Activated CD4-positive, CD25-positive, alpha-beta regulatory T cell treated with anti-CD3 and anti-CD28 coated beads, Interleukin-2, amount 50 U/mL, for 24 hours (primary cell): ENCODE measurements at regions not wholly inside any gene's neighbourhood (a gene's known extent, or its start where the extent isn't known, plus 50 kb on each side); places are given as distances from the start of the nearest gene placed in this dataset.

Experiments used
- ATAC-seq, 2 donors: fragments of 150-1000 bp; cut with Tn5 transposase; one replicate each; pipeline ENCODE4 v1.10.0; 2021; ENCODE audit warnings: mild to moderate bottlenecking in 1 of 2, moderate library complexity in 1 of 2

DNA sequence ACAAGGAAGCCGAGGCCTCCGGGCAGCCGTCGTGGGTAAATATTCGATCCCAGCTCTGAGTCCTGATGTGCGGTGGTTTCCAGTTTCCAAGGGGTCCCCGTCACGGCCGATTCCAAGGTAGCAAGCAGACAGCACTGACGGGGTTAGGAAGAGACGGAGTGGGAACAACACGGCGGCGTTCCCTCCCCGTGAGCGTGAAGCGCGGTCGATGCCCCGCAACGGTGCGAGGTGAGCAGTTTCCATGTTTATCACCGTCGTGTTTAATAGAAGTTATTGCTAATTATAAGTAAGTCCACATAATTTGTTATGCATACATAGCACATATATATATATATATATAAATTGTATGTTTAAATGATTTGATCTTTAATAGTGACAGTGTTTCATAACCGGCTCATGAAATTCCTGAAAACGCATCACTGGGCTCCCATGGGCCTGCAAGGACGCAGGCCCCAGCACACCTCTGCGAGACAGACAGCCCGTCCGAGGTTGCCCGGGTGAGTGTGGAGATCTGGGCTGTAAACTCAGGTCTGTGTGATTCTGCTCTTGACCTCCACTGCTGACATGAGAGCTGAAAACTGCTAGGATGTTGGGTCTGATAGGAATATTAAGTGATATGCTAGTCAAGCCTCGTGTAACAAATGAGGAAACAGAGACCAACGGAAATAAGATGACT, 243.5 kb upstream of the SALL3 start:
- no peak for ATAC-seq

DNA sequence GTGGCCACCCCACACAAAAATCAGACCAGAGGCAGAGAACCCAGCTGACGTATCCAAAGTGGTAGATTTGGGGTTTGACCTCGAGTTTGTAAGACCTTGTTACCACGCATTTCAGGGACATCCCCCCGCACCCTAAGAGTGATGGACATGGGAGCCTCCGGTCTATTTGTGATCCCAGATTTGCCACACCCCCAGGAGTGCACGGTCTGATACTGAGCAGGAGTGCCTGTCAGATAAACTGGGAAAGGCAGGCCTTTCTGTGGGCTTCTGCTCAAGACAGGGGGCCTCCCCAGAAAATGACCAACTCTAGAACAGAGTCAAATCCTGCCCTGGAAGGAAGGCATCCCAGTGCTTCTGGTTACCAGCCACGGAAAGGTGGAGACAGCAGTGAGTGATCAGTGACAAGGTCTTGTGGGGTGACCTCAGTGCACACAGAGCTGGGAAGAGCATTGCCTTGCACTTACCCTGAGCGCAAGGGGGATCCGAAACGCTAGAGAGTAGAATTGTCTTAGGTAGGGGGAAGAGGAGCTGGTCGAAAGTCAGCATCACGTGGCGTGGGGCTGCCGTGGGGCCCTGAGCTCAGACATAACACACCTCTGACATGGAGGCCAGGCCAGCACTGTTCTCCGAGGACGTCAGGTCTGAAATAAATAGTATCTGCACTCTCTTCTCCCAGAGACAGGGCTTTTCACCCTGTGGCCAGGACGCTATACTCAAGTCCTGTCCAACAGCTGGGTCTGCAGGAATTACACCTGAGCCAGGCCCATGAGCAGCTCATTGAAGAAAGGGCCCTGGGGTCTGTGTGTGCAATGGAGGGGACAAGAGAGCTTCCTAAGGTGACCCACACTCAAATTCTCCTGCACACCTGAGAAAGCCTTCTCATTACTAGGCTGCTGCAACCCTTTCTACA, 242.4 kb upstream of the SALL3 start:
- no peak for ATAC-seq

GRCh38 chr18:78738076-78738690, 241.4 kb upstream of the SALL3 start:
- ATAC-seq: no peak

- no peak for ATAC-seq
Measured at GRCh38 chr18:78739115-78739514, 240.5 kb upstream of the SALL3 start.

DNA sequence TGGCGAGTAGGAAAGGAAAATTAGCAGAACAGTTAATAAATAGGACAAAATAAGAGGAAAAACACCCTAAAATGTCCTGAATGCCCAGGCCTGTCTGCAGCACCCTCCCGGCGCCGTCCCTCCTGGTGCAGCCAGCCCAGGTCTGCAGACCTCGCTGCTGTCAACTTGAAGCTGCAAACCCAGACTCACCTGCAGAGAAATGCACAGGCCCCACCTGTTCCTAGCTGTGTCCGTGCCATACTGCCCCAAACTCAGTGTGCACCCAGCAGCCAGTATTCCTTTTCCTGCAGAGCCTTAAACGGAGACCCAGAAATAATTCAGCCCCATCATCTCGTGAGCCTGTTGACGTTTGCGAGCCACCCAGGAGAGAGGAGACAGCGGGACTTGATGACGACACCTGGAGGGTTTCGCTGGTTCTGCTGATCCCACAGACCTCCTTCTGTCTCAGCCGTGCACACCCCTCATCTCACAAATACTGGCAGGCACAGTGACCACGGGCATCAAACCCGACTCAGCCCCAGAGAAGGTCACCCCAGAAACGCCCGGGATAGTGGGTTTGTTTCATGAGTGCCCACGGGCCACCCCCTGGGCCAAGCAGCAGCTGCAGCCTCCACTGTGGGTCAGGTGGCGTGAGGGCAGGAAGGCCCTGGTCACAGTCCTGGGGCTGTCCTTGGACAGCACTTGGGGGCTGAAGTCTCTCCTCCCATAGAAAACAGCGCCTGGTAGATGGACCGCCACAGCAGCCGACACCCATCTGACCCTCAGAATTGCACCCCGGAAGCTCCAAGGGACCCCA, 239.5 kb upstream of the SALL3 start:
- ATAC-seq: no peak

- ATAC-seq: no peak
Measured at GRCh38 chr18:78740876-78741275, 238.7 kb upstream of the SALL3 start.

GRCh38 chr18:78741381-78742217, 238.0 kb upstream of the SALL3 start:
- no peak for ATAC-seq

- no peak for ATAC-seq
Measured at GRCh38 chr18:78742218-78742745, 237.3 kb upstream of the SALL3 start.

DNA sequence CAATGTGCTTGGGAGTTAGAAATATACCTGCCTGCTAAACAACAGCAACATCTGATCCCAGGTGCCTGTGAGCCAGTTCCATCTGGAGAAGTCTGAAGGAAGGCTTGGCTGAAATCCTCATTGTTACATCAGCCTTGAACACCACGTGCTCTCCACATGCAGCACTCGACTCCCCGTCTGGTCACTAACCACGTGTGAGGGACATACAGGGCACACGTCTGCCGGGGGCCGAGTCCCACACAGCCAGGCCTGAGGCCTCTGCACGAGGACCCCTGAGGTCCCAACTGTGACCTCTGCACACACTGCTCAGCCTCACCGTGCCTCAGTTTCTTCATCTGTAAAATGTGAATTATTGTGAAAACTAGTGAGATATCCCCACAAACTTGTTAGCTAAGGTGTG, 236.5 kb upstream of the SALL3 start:
- no peak for ATAC-seq

- ATAC-seq: no peak
Measured at GRCh38 chr18:78751664-78752063, 228.0 kb upstream of the SALL3 start.

- ATAC-seq: no peak
Measured at GRCh38 chr18:78753240-78753639, 226.4 kb upstream of the SALL3 start.

DNA sequence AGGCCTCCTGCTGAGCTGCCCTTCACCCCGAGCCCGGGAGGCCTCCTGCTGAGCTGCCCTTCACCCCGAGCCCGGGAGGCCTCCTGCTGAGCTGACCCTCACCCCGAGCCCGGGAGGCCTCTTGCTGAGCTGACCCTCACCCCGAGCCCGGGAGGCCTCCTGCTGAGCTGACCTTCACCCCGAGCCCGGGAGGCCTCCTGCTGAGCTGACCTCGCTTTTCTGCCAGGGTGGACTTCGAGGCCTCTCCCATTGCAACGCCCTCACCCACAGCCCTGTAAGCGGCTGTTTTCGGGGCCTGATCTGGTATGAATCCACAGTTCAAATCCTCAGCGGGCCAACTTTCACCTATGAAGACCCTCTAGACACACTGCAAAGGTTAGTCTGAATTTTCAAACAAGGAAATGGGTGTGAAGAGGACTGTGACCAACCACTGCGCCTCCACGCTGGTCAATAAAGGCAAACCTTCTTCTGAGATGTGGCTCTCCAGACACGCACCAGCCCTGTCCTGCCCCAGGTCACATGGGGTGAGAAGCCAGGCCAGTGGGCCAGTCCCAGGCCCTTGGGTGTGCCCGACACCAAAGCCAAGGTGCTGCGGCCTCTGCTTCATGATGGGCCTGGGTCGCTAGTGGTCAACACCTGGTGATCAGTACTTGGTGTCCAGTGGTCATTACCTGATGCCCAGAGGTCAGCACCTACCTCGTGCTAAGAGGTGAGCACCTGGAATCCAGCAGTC, 225.1 kb upstream of the SALL3 start:
- ATAC-seq: no peak

- no peak for ATAC-seq
Measured at GRCh38 chr18:78757014-78757413, 222.6 kb upstream of the SALL3 start.

DNA sequence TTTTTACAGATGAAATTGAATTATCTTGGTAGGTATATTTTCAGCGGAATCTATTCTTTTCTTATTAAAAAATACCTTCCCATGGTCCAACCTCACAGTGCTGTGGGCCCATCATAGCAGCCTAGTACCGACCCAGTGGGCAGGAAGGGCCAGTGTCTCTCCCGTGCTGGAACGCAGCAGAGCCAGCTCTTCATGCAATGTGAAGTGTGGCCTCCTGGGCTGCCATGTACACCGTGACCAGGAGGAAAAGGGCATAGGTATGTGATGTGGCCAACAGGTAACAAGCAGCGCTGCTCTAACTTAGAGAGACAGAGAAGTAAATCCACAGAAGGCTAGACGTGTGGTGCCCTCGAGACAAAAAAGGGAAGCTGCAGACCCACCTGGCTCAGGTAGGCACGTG, 221.1 kb upstream of the SALL3 start:
- ATAC-seq: no peak

DNA sequence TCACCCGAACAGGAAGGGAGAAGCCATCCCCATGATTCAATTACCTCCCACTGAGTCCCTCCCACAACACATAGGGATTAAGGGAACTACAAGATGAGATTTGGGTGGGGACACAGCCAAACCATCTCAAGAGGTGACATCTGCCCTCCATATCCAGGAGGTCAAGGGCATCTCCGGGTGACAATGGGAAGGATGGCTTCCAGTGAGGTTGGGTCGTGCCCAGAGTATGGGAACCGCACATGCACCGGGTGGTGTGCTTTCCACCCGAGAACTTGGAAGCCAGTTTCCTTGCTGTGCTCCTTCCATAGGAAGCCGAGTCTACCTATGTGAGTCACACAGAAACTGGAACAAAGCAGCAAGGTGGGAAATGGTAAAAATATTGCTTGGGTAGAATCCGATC, 216.9 kb upstream of the SALL3 start:
- ATAC-seq: no peak

DNA sequence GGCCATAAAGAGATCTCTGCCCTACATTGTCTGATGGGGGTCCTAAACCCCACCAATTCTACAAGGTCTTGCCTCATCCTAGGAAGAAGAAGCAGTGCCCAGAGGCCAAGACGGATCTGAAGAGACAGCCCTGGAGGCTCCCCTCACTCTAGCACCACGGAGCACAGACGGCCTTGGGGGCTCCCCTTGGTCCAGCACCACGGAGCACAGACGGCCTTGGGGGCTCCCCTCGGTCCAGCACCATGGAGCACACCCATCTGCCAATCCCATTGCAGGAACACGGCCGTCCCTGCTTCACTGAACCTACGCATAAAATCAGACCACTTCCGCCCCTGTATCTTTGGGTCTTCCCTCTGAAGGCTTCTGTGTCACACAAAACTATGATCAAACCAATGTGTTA, 215.1 kb upstream of the SALL3 start:
- no peak for ATAC-seq

GRCh38 chr18:78765142-78765541, 214.5 kb upstream of the SALL3 start:
- no peak for ATAC-seq

- ATAC-seq: no peak
Measured at GRCh38 chr18:78765637-78766281, 213.9 kb upstream of the SALL3 start.

DNA sequence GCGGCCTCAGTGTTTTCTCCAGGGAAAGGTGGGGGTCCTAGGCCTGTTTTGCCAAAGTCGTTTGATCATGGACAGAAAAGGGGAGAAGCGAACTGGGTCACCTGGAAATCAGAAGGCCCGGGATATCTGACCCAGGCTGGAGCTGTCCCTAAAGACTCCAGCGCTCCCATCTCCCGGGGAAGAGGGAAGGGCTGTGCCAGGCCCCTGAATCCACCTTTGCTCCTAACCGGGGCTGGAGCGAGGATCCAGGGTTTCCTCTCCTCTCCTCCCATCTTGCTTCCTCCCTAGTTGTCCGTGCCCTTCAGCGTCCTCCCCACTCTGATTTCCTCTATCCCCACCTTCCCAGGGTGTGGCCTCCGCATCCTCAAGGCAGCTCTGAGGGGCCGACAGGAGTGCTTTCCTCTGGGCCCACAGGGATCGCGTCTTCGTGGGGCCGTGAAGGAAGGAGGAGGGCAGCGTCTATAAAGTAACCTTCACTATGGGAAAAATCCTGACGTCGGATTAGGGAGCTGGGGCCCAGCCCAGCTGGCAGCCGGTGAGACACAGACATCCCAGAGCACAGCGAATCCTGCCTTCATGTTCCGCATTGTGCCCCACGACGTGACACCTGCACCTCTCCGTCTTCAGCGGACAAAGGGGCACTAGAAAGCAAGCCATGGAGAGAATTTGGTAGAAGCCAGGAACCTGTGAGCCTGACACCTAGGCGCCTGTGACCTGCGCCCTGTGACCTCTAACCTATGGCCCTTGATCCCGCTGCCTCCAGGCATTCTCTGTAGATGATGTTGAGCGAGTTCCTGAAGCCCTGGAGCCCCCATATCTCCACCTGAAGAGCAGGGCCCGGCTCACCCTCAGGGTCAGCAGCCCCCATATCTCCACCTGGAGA, 212.7 kb upstream of the SALL3 start:
- ATAC-seq: no peak
